Testis (tissue), 2 donors: ENCODE measurements at regions not wholly inside any gene's neighbourhood (a gene's known extent, or its start where the extent isn't known, plus 50 kb on each side); places are given as distances from the start of the nearest gene placed in this dataset.
"Not testable (repeated sequence)": the region's sequence is repeated elsewhere in the genome, so short reads cannot be mapped to it uniquely, and the experiment has no call there.

Source experiments
- POLR2A ChIP-seq: fragments of 450-650 bp; IDR thresholded peaks from one replicate; pipeline ENCODE4 v1.6.1; 2017; ENCODE audit warnings: antibody characterized with exemption, mild to moderate bottlenecking, moderate library complexity
- TF ChIP-seq, protein P1 (sequence below), 3 experiments: fragments of 450-650 bp in 2 of 3; fragments of 200-600 bp in 1 of 3; sonication (generic) in 1 of 3; IDR thresholded peaks; one replicate each; pipeline ENCODE4 v1.5.1; 2016 to 2019; ENCODE audit warnings: antibody characterized with exemption in 3 of 3, mild to moderate bottlenecking in 2 of 3, moderate library complexity in 1 of 3

DNA sequence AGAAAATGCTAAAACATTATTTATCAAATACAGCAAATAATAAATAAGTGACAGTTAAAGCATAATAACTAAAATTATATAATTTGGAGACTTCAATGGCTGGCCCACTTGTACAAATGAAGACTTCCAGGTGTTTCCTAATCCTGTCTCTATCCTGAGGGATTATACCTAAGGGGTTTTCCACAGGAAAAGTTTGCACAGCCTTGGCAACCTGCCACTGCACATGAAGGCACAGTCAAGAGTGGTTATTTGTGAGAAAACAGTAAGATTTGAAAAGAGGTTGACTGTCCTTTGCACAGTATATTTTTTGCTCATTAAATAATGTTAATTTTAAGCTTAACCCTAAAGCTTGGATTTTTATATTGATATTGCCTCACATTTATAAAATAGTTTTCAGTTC is 655.9 kb downstream of the TTLL7 start:
- TF ChIP-seq POLR2A = not testable (repeated sequence)
- TF ChIP-seq, protein P1, sequence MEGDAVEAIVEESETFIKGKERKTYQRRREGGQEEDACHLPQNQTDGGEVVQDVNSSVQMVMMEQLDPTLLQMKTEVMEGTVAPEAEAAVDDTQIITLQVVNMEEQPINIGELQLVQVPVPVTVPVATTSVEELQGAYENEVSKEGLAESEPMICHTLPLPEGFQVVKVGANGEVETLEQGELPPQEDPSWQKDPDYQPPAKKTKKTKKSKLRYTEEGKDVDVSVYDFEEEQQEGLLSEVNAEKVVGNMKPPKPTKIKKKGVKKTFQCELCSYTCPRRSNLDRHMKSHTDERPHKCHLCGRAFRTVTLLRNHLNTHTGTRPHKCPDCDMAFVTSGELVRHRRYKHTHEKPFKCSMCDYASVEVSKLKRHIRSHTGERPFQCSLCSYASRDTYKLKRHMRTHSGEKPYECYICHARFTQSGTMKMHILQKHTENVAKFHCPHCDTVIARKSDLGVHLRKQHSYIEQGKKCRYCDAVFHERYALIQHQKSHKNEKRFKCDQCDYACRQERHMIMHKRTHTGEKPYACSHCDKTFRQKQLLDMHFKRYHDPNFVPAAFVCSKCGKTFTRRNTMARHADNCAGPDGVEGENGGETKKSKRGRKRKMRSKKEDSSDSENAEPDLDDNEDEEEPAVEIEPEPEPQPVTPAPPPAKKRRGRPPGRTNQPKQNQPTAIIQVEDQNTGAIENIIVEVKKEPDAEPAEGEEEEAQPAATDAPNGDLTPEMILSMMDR (IDR thresholded peaks at IDR 0.05) = not testable (repeated sequence)
